Kidney (tissue), 13 donors: ENCODE measurements at regions not wholly inside any gene's neighbourhood (a gene's known extent, or its start where the extent isn't known, plus 50 kb on each side); places are given as distances from the start of the nearest gene placed in this dataset.

ENCODE experiments used
- DNase-seq, 5 donors: peaks; one replicate each; pipeline ENCODE4 v3.0.0-alpha.2; 2013 to 2020
- FAIRE-seq: peaks from 2 replicates; lab custom pipeline; 2012; peaks lifted over from hg19 to GRCh38; lab: Jason Lieb, UNC
- H3K27ac ChIP-seq, 2 donors: one replicate each; pipeline ENCODE4 v1.7.0; 2013; ENCODE audit warnings: low read depth in 2 of 2, low read length in 2 of 2, inconsistent platforms in 1 of 2
- H3K27me3 ChIP-seq: one replicate; pipeline ENCODE4 v1.7.1; 2013; ENCODE audit warnings: low read length, inconsistent platforms; ENCODE audit not compliant: control insufficient read depth, insufficient read depth
- H3K36me3 ChIP-seq, 3 donors: one replicate each; pipeline versions ENCODE4 v1.7.0 to v1.7.1; 2013; ENCODE audit warnings: low read length in 3 of 3, control low read depth in 1 of 3, inconsistent platforms in 1 of 3; ENCODE audit not compliant: insufficient read depth in 3 of 3, control insufficient read depth in 2 of 3
- H3K4me1 ChIP-seq, 3 donors: one replicate each; pipeline versions ENCODE4 v1.7.0 to v1.7.1; 2013; ENCODE audit warnings: low read length in 3 of 3, inconsistent platforms in 1 of 3, low read depth in 1 of 3; ENCODE audit not compliant: control insufficient read depth in 2 of 3, insufficient read depth in 2 of 3
- H3K4me3 ChIP-seq, 3 donors: one replicate each; pipeline versions ENCODE4 v1.7.0 to v1.8.1; 2013; ENCODE audit warnings: low read length in 3 of 3, control low read depth in 1 of 3, inconsistent platforms in 1 of 3
- H3K9ac ChIP-seq, 3 donors: one replicate each; pipeline versions ENCODE4 v1.7.0 to v1.7.1; 2013; ENCODE audit warnings: low read length in 3 of 3, control low read depth in 1 of 3, inconsistent platforms in 1 of 3
- H3K9me3 ChIP-seq, 3 donors: one replicate each; pipeline versions ENCODE4 v1.7.0 to v1.7.1; 2013; ENCODE audit warnings: low read length in 3 of 3, control low read depth in 1 of 3, inconsistent platforms in 1 of 3; ENCODE audit not compliant: control insufficient read depth in 2 of 3, insufficient read depth in 1 of 3
- intact Hi-C: fragments of 100-400 bp; cut with DNase I; formaldehyde crosslinking; loops from one replicate; pipeline ENCODE4 v1.11.1; 2022
- TF ChIP-seq, protein P1 (sequence below): IDR thresholded peaks from 3 replicates; pipeline ENCODE4 v1.5.1; 2012; ENCODE audit warnings: mild to moderate bottlenecking, moderate library complexity, borderline replicate concordance; ENCODE audit not compliant: insufficient read depth; ENCODE audit errors: extremely low read depth
- donor health status: control.
- donor health status: control.
- donor health status: control.
- donor health status: control.
- donor health status: control.
- donor health status: DM: yes; HTN: yes; CAD: no.
- donor health status: Normal renal cell carcinoma (clear cell type).

DNA sequence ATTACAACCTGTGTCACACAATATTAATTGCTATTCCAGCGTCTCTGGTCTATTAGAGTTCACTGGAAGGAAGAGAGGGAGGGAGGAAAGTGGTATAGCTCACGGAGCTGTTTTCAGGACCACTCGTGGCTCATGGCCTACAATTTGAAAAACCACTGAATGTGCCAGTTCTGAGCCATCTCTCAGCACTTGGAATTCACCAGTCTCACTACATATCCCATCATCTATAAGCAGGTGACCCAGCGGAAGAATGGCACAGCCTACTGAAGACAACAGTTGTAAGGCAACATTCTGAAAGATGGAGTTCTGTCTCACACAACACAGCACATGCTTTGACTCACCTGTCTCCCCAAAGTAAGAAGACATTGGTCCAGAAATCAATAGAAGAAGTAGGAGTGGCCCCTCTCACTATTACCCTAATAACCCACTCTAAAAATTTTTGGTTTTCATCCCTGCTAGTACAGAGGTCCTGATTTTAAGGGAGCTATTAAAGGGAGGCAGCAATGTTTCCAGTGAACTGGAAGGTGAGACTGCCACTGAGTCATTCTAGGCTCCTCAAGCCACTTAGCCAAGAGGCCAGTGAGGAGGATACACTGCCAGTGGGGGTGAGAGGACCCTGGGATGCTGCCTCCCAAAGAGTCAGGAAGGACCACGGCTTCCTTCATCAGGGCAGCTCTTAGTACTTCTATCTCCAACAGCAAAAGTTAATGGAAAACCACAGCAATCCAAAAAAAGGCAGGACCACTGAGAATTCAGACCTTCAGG lies 50.0 kb upstream of the DOCK9 start:
- Histone ChIP-seq H3K9ac (no peak overlapping the region), H3K4me3 (no peak overlapping the region), H3K36me3 (no peaks in the 10 kb centered on the region), H3K9me3 (peaks cover 0 to 3% (median 0%) of the 10 kb centered on the region in 3 donors), H3K27me3 (no peaks in the 10 kb centered on the region), H3K27ac (no peak overlapping the region), H3K4me1 (no peaks in the 10 kb centered on the region)
- no peak for FAIRE-seq
- TF ChIP-seq, protein P1, sequence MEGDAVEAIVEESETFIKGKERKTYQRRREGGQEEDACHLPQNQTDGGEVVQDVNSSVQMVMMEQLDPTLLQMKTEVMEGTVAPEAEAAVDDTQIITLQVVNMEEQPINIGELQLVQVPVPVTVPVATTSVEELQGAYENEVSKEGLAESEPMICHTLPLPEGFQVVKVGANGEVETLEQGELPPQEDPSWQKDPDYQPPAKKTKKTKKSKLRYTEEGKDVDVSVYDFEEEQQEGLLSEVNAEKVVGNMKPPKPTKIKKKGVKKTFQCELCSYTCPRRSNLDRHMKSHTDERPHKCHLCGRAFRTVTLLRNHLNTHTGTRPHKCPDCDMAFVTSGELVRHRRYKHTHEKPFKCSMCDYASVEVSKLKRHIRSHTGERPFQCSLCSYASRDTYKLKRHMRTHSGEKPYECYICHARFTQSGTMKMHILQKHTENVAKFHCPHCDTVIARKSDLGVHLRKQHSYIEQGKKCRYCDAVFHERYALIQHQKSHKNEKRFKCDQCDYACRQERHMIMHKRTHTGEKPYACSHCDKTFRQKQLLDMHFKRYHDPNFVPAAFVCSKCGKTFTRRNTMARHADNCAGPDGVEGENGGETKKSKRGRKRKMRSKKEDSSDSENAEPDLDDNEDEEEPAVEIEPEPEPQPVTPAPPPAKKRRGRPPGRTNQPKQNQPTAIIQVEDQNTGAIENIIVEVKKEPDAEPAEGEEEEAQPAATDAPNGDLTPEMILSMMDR, result no peak
- no peak for DNase-seq
- intact Hi-C loops, result no loop called here

DNA sequence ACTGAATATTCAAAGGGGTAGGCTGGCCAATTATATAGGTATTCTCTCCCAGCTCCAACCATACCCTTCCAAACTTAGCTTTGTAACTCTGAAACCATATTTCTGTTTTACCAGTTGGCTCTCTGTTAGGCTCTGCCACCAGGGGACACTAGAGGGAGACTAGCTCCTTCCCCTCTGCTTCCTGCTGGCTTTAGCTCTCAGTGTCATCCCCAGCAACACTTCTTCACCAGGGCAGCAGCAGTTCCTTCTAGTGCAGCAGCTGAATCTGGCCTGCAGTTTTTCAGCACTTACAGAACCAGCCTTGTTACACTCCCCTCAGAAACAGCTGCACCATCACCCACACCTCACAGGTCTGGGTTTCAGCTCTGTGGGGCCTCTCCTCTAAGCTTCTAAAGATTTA lies 51.0 kb upstream of the DOCK9 start:
- FAIRE-seq (no peak), DNase-seq (no peak)
- Histone ChIP-seq H3K4me3 (no peak overlapping the region), H3K27ac (no peak overlapping the region), H3K27me3 (no peaks in the 10 kb centered on the region), H3K9ac (no peak overlapping the region), H3K9me3 (peaks cover 0 to 3% (median 0%) of the 10 kb centered on the region in 3 donors), H3K4me1 (no peaks in the 10 kb centered on the region), H3K36me3 (no peaks in the 10 kb centered on the region)
- TF ChIP-seq, protein P1, result peak; percentile 7
- intact Hi-C loops, result no loop called here

DNA sequence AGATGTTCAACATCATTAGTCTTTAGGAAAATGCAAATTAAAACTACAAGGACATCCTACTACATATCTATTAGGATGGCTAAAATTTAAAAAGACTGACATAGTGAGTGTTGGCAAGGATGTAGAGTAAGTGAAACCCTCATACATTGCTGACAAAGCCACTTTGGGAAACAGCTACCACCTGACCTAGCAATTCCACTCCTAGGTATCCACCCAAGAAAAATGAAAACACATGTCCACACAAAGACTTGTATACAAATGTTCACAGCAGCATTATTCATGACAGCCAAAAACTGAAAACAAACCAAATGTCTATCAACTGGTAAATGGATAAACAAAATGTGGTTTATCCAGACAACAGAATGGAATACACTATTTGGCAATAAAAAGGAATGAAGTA lies 51.7 kb upstream of the DOCK9 start:
- Histone ChIP-seq H3K4me3 (no peak overlapping the region), H3K9me3 (peaks cover 0 to 3% (median 0%) of the 10 kb centered on the region in 3 donors), H3K4me1 (no peaks in the 10 kb centered on the region), H3K27me3 (no peaks in the 10 kb centered on the region), H3K9ac (no peak overlapping the region), H3K27ac (no peak overlapping the region), H3K36me3 (no peaks in the 10 kb centered on the region)
- intact Hi-C loops, result no loop called here
- DNase-seq, result no peak
- FAIRE-seq, result no peak
- TF ChIP-seq, protein P1, result no peak
